Coronary artery (tissue), 2 donors: ENCODE measurements at regions not wholly inside any gene's neighbourhood (a gene's known extent, or its start where the extent isn't known, plus 50 kb on each side); places are given as distances from the start of the nearest gene placed in this dataset.

Source experiments
- DNase-seq: peaks from one replicate; pipeline ENCODE4 v3.0.0-alpha.2; 2017; ENCODE audit warnings: low spot score
- H3K27ac ChIP-seq, 2 donors: fragments of 200-600 bp; sonication (generic); one replicate each; pipeline ENCODE4 v1.5.1; 2016 to 2019
- H3K4me3 ChIP-seq: fragments of 200-600 bp; sonication (generic); 2 replicates; pipeline ENCODE4 v1.5.1; 2016; ENCODE audit warnings: mild to moderate bottlenecking, moderate library complexity
- CTCF ChIP-seq: fragments of 200-600 bp; sonication (generic); IDR thresholded peaks from one replicate; pipeline ENCODE4 v1.5.1; 2019; ENCODE audit warnings: antibody characterized with exemption

- Histone ChIP-seq H3K4me3 (no peak overlapping the region), H3K27ac (no peak overlapping the region)
- no peak for DNase-seq
- no peak for TF ChIP-seq CTCF
Observed at GRCh38 chr11:8330404-8330803, 66.7 kb upstream of the LMO1 start.

GRCh38 chr11:8329847-8330361, 66.2 kb upstream of the LMO1 start:
- no peak for TF ChIP-seq CTCF
- Histone ChIP-seq H3K4me3 (no peak overlapping the region), H3K27ac (no peak overlapping the region)
- no peak for DNase-seq

- no peak for TF ChIP-seq CTCF
- Histone ChIP-seq H3K4me3 (no peak overlapping the region), H3K27ac (no peak overlapping the region)
- DNase-seq: no peak
Observed at GRCh38 chr11:8329336-8329735, 65.7 kb upstream of the LMO1 start.

- peak; percentile 67 for TF ChIP-seq CTCF
- no peak overlapping the region for H3K27ac ChIP-seq
- no peak for DNase-seq
- no peak overlapping the region for H3K4me3 ChIP-seq
Observed at GRCh38 chr11:8328848-8329330, 65.2 kb upstream of the LMO1 start.

GRCh38 chr11:8328231-8328794, 64.6 kb upstream of the LMO1 start:
- DNase-seq: no peak
- Histone ChIP-seq H3K4me3 (no peak overlapping the region), H3K27ac (no peak overlapping the region)
- no peak for TF ChIP-seq CTCF

GRCh38 chr11:8327761-8328192, 64.1 kb upstream of the LMO1 start:
- TF ChIP-seq CTCF: no peak

GRCh38 chr11:8326337-8326736, 62.7 kb upstream of the LMO1 start:
- Histone ChIP-seq H3K4me3 (no peak overlapping the region), H3K27ac (no peak overlapping the region)
- TF ChIP-seq CTCF: no peak
- no peak for DNase-seq

More at GRCh38 chr11:8327761-8328192, 64.1 kb upstream of the LMO1 start:
- no peak for DNase-seq
- Histone ChIP-seq H3K27ac (no peak overlapping the region), H3K4me3 (no peak overlapping the region)
